GM12891 (cell line): ENCODE measurements at regions not wholly inside any gene's neighbourhood (a gene's known extent, or its start where the extent isn't known, plus 50 kb on each side); places are given as distances from the start of the nearest gene placed in this dataset.

Experiments used
- POLR2A ChIP-seq: IDR thresholded peaks from 2 replicates; pipeline ENCODE4 v1.6.1; 2011; ENCODE audit warnings: low read depth, low read length, control low read depth
- POLR2AphosphoS5 ChIP-seq: IDR thresholded peaks from 2 replicates; pipeline ENCODE4 v1.6.1; 2011; ENCODE audit warnings: low read depth, low read length, control low read depth

GRCh38 chr5:24918676-24919075 lies 273.9 kb upstream of the CDH10 start:
- TF ChIP-seq POLR2A, result no peak
- no peak for TF ChIP-seq POLR2AphosphoS5
